ENCODE measurements at regions not wholly inside any gene's neighbourhood (a gene's known extent, or its start where the extent isn't known, plus 50 kb on each side); places are given as distances from the start of the nearest gene placed in this dataset.
A peak's percentile ranks its signal among the peaks of the same experiment; 100 is the strongest.

- peak in 1 of 2 donors; percentile 4 for DNase-seq
Measured at GRCh38 chr11:71153005-71153390, 99.4 kb downstream of the SHANK2 start.

GRCh38 chr11:71152312-71153004 is 99.9 kb downstream of the SHANK2 start:
- peak in 1 of 2 donors; percentile 1 for DNase-seq

GRCh38 chr11:71151561-71151960 is 100.8 kb downstream of the SHANK2 start:
- DNase-seq: no peak

GRCh38 chr11:71150859-71151258 is 101.5 kb downstream of the SHANK2 start:
- no peak for DNase-seq

GRCh38 chr11:71148716-71149115 is 103.7 kb downstream of the SHANK2 start:
- DNase-seq: no peak

GRCh38 chr11:71147331-71147730 is 105.0 kb downstream of the SHANK2 start:
- DNase-seq: no peak

GRCh38 chr11:71146846-71147245 is 105.5 kb downstream of the SHANK2 start:
- no peak for DNase-seq

- no peak for DNase-seq
Measured at GRCh38 chr11:71145988-71146824, 106.2 kb downstream of the SHANK2 start.

- no peak for DNase-seq
Measured at GRCh38 chr11:71145368-71145767, 107.0 kb downstream of the SHANK2 start.

GRCh38 chr11:71144736-71145135 is 107.6 kb downstream of the SHANK2 start:
- DNase-seq: no peak

- no peak for DNase-seq
Measured at GRCh38 chr11:71144010-71144409, 108.4 kb downstream of the SHANK2 start.

- DNase-seq: no peak
Measured at GRCh38 chr11:71140206-71140919, 112.0 kb downstream of the SHANK2 start.

GRCh38 chr11:71139516-71140205 is 112.7 kb downstream of the SHANK2 start:
- no peak for DNase-seq

- no peak for DNase-seq
Measured at GRCh38 chr11:71138737-71139425, 113.5 kb downstream of the SHANK2 start.

- DNase-seq: no peak
Measured at GRCh38 chr11:71137376-71137775, 115.0 kb downstream of the SHANK2 start.

- DNase-seq: no peak
Measured at GRCh38 chr11:71136095-71136845, 116.1 kb downstream of the SHANK2 start.

GRCh38 chr11:71135112-71135511 is 117.3 kb downstream of the SHANK2 start:
- no peak for DNase-seq

- DNase-seq: no peak
Measured at GRCh38 chr11:71133946-71134345, 118.4 kb downstream of the SHANK2 start.

- DNase-seq: no peak
Measured at GRCh38 chr11:71131861-71132260, 120.5 kb downstream of the SHANK2 start.

- no peak for DNase-seq
Measured at GRCh38 chr11:71130106-71130505, 122.3 kb downstream of the SHANK2 start.

- DNase-seq: no peak
Measured at GRCh38 chr11:71129624-71130023, 122.8 kb downstream of the SHANK2 start.
